IMR-90 (cell line): ENCODE measurements at regions not wholly inside any gene's neighbourhood (a gene's known extent, or its start where the extent isn't known, plus 50 kb on each side); places are given as distances from the start of the nearest gene placed in this dataset.
A peak's percentile ranks its signal among the peaks of the same experiment; 100 is the strongest.

ENCODE experiments used
- ATAC-seq: fragments of 200-7000 bp; cut with Tn5 transposase; 2 replicates; pipeline ENCODE4 v1.9.1; 2020; ENCODE audit warnings: low read depth, mild to moderate bottlenecking, moderate library complexity
- BruUV-seq: library from RNA; stranded (reverse); fragments of 400-500 nt; replicated peaks from 2 replicates; lab custom pipeline; 2021; lab: Mats Ljungman, UMichigan
- CTCF ChIA-PET: fragments of 300-600 bp; formaldehyde crosslinking; extraction: SDS; loops from one replicate; lab custom pipeline; 2021; ENCODE audit warnings: antibody characterized with exemption; lab: Yijun Ruan, JAX
- POLR2A ChIA-PET: fragments of 300-600 bp; sonication (Branson Sonifier 250); formaldehyde crosslinking; loops from one replicate; lab custom pipeline; 2022; ENCODE audit warnings: antibody characterized with exemption; ENCODE audit not compliant: unreplicated experiment; lab: Charles Lee
- DNase-seq: peaks from one replicate; pipeline ENCODE4 v3.0.0; 2013
- H2AFZ ChIP-seq: replicated peaks from 2 replicates; pipeline ENCODE3; 2013; ENCODE audit warnings: low read length, mild to moderate bottlenecking; ENCODE audit not compliant: poor library complexity
- H2AK5ac ChIP-seq: 2 replicates; pipeline ENCODE4 v1.6.1; 2013; ENCODE audit warnings: low read depth, low read length, inconsistent platforms
- H2AK9ac ChIP-seq: replicated peaks from 2 replicates; pipeline ENCODE3; 2013; ENCODE audit warnings: mild to moderate bottlenecking, low read depth, low read length, moderate library complexity; ENCODE audit not compliant: poor library complexity
- H2BK120ac ChIP-seq: 2 replicates; pipeline ENCODE4 v1.6.1; 2013; ENCODE audit warnings: low read depth, low read length, inconsistent platforms
- H2BK15ac ChIP-seq: 3 replicates; pipeline ENCODE4 v1.6.1; 2013; ENCODE audit warnings: low read depth, low read length, inconsistent platforms
- H2BK20ac ChIP-seq: 2 replicates; pipeline ENCODE4 v1.6.1; 2013; ENCODE audit warnings: low read depth, mild to moderate bottlenecking, inconsistent platforms, low read length, moderate library complexity
- H2BK5ac ChIP-seq: 2 replicates; pipeline ENCODE4 v1.6.1; 2013; ENCODE audit warnings: mild to moderate bottlenecking, low read depth, low read length, inconsistent platforms; ENCODE audit not compliant: poor library complexity, severe bottlenecking
- H3K14ac ChIP-seq: replicated peaks from 2 replicates; pipeline ENCODE4 v1.6.1; 2013; ENCODE audit warnings: low read depth, low read length, inconsistent platforms
- H3K18ac ChIP-seq: 2 replicates; pipeline ENCODE4 v1.6.1; 2013; ENCODE audit warnings: low read depth, low read length, control low read depth
- H3K23ac ChIP-seq: 2 replicates; pipeline ENCODE4 v1.6.1; 2013; ENCODE audit warnings: low read depth, low read length, inconsistent platforms
- H3K27ac ChIP-seq: 2 replicates; pipeline ENCODE4 v1.5.1; 2013; ENCODE audit warnings: mild to moderate bottlenecking, control low read depth, low read length; ENCODE audit not compliant: insufficient read depth
- H3K27me3 ChIP-seq: 2 replicates; pipeline ENCODE4 v1.6.1; 2013; ENCODE audit warnings: low read length; ENCODE audit not compliant: control insufficient read depth, insufficient read depth
- H3K36me3 ChIP-seq: 2 replicates; pipeline ENCODE4 v1.6.1; 2013; ENCODE audit warnings: low read length, mixed read lengths; ENCODE audit not compliant: control insufficient read depth, insufficient read depth
- H3K4ac ChIP-seq: 2 replicates; pipeline ENCODE4 v1.6.1; 2013; ENCODE audit warnings: low read depth, low read length, inconsistent platforms
- H3K4me1 ChIP-seq: 2 replicates; pipeline ENCODE4 v1.6.1; 2013; ENCODE audit warnings: low read length, mixed read lengths; ENCODE audit not compliant: control insufficient read depth, insufficient read depth
- H3K4me2 ChIP-seq: 2 replicates; pipeline ENCODE4 v1.6.1; 2013; ENCODE audit warnings: low read depth, mild to moderate bottlenecking, control low read depth, low read length, moderate library complexity
- H3K4me3 ChIP-seq: 2 replicates; pipeline ENCODE4 v1.5.1; 2013; ENCODE audit warnings: low read depth, mild to moderate bottlenecking, control low read depth, low read length, moderate library complexity; ENCODE audit not compliant: insufficient read depth
- H3K56ac ChIP-seq: 2 replicates; pipeline ENCODE4 v1.6.1; 2013; ENCODE audit warnings: low read length, inconsistent platforms; ENCODE audit not compliant: insufficient read depth; ENCODE audit errors: extremely low read depth
- H3K79me1 ChIP-seq, 2 experiments: 2 replicates each; pipeline ENCODE4 v1.6.1; 2013; ENCODE audit warnings: low read length in 2 of 2, inconsistent platforms in 1 of 2, low read depth in 1 of 2
- H3K9ac ChIP-seq: 2 replicates; pipeline ENCODE4 v1.6.1; 2013; ENCODE audit warnings: low read depth, low read length, control low read depth
- H3K9me1 ChIP-seq: 2 replicates; pipeline ENCODE4 v1.6.1; 2013; ENCODE audit warnings: low read length, inconsistent platforms; ENCODE audit not compliant: insufficient read depth
- H3K9me3 ChIP-seq: 2 replicates; pipeline ENCODE4 v1.6.1; 2013; ENCODE audit warnings: low read length; ENCODE audit not compliant: control insufficient read depth, insufficient read depth
- H4K20me1 ChIP-seq: 2 replicates; pipeline ENCODE4 v1.6.1; 2013; ENCODE audit warnings: low read length, inconsistent platforms; ENCODE audit not compliant: insufficient read depth
- H4K5ac ChIP-seq: 2 replicates; pipeline ENCODE4 v1.6.1; 2013; ENCODE audit warnings: mild to moderate bottlenecking, low read depth, low read length, control low read depth
- H4K8ac ChIP-seq, 2 experiments: 2 replicates each; pipeline ENCODE4 v1.6.1; 2013; ENCODE audit warnings: low read depth in 2 of 2, low read length in 2 of 2, control low read depth in 1 of 2, inconsistent platforms in 1 of 2
- H4K91ac ChIP-seq: 2 replicates; pipeline ENCODE4 v1.6.1; 2013; ENCODE audit warnings: low read depth, low read length, inconsistent platforms; ENCODE audit not compliant: insufficient read depth
- BHLHE40 ChIP-seq: fragments of 150-350 bp; IDR thresholded peaks from 2 replicates; pipeline ENCODE4 v1.6.1; 2016; ENCODE audit warnings: mild to moderate bottlenecking, low read depth, low read length
- FOS ChIP-seq: fragments of 150-350 bp; IDR thresholded peaks from 2 replicates; pipeline ENCODE4 v1.6.1; 2016; ENCODE audit warnings: low read depth, low read length
- MAZ ChIP-seq: IDR thresholded peaks from 2 replicates; pipeline ENCODE4 v1.6.1; 2012; ENCODE audit warnings: low read depth, mild to moderate bottlenecking, low read length, improper control_type of control experiment, moderate library complexity, borderline replicate concordance
- MXI1 ChIP-seq: IDR thresholded peaks from 2 replicates; pipeline ENCODE4 v1.6.1; 2012; ENCODE audit warnings: low read depth, mild to moderate bottlenecking, low read length, moderate library complexity, borderline replicate concordance
- NFE2L2 ChIP-seq: fragments of 150-350 bp; IDR thresholded peaks from 2 replicates; pipeline ENCODE4 v1.6.1; 2016; ENCODE audit warnings: low read depth, mild to moderate bottlenecking, low read length
- POLR2A ChIP-seq: IDR thresholded peaks from 2 replicates; pipeline ENCODE4 v1.6.1; 2012; ENCODE audit warnings: mild to moderate bottlenecking, low read depth, low read length
- RAD21 ChIP-seq: IDR thresholded peaks from 2 replicates; pipeline ENCODE4 v1.6.1; 2012; ENCODE audit warnings: low read length, improper control_type of control experiment
- RCOR1 ChIP-seq: IDR thresholded peaks from 2 replicates; pipeline ENCODE4 v1.6.1; 2012; ENCODE audit warnings: mild to moderate bottlenecking, low read length, improper control_type of control experiment; ENCODE audit not compliant: insufficient replicate concordance
- SMC3 ChIP-seq: fragments of 150-350 bp; IDR thresholded peaks from 2 replicates; pipeline ENCODE4 v1.6.1; 2016; ENCODE audit warnings: low read depth, mild to moderate bottlenecking, antibody characterized with exemption, low read length, moderate library complexity
- WGBS, 2 experiments: methylation state at CpG; one replicate each; pipeline versions ENCODE4 v1.1.5 to v1.1.7; 2013; ENCODE audit warnings: missing lambda C conversion rate in 2 of 2; ENCODE audit not compliant: insufficient read length in 1 of 2; ENCODE audit errors: extremely low coverage in 2 of 2; 5-methylcytosine and 5-hydroxymethylcytosine counted together
- dilution Hi-C: fragments of 300-500 bp; cut with HindIII; formaldehyde crosslinking; loops from one replicate; pipeline ENCODE4 v1.14.3; 2018; ENCODE audit warnings: low sequenced_read_pairs; ENCODE audit not compliant: unreplicated experiment
- in situ Hi-C: fragments of 300-500 bp; cut with MboI; formaldehyde crosslinking; loops from 3 replicates; pipeline ENCODE4 v1.14.3; 2019; ENCODE audit warnings: low sequenced_read_pairs, inconsistent platforms, mixed read lengths
- intact Hi-C: fragments of 100-400 bp; cut with micrococcal nuclease; formaldehyde crosslinking; loops from 2 replicates; pipeline ENCODE4 v1.10.0; 2022
- TF ChIP-seq, protein P1 (sequence below): fragments of 150-350 bp; IDR thresholded peaks from 2 replicates; pipeline ENCODE4 v1.6.1; 2016; ENCODE audit warnings: low read depth, mild to moderate bottlenecking, low read length, moderate library complexity, borderline replicate concordance
- TF ChIP-seq, protein P2 (sequence below): fragments of 150-350 bp; IDR thresholded peaks from 2 replicates; pipeline ENCODE4 v1.6.1; 2017; ENCODE audit warnings: mild to moderate bottlenecking, antibody characterized with exemption, low read length, low read depth

DNA sequence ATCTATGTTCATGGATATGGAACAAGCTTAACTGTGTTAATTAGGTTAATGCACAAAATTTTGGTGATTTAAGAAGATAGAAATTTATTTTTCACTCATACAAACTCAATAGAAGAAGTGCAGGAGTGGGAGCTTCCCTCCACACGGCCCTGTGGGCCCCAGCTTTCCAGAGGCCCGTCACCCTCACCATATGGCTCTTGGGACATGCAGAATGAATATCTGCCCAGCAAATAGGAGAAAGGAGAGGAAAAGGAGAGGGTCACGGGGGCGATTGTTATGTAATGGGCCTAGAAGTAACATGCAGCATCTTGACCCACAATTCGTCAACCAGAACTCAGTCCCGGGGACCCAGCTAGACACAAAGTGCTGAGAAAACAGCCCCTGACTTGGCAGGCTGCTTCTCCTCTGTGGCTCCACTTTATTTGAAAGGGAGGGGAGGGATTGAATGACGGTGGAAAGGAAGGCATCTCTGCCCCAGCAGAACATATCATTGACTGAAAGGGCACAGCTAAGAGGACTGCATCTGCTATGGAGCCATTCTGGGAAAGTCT is 648.2 kb upstream of the ID2 start:
- no peak overlapping the region for H4K5ac ChIP-seq
- no peak overlapping the region for H3K23ac ChIP-seq
- no peak for DNase-seq
- POLR2A ChIA-PET = no interaction called here
- H2BK20ac ChIP-seq = no peak overlapping the region
- no peaks in the 10 kb centered on the region for H3K9me3 ChIP-seq
- no peaks in the 10 kb centered on the region for H3K36me3 ChIP-seq
- no peaks in the 10 kb centered on the region for H3K9me1 ChIP-seq
- in situ Hi-C loops (no loop called here), dilution Hi-C loops (no loop called here), intact Hi-C loops (no loop called here)
- no peak overlapping the region for H3K14ac ChIP-seq
- H3K56ac ChIP-seq = no peak overlapping the region
- H2AFZ ChIP-seq = peak overlapping the region; percentile 26
- no peaks in the 10 kb centered on the region; the same call in 1 of the 2 replicates for H3K27me3 ChIP-seq
- no peaks in the 10 kb centered on the region for H4K20me1 ChIP-seq
- CTCF ChIA-PET = no interaction called here
- no peak overlapping the region for H2BK15ac ChIP-seq
- no peak overlapping the region for H3K27ac ChIP-seq
- H2BK5ac ChIP-seq = no peak overlapping the region
- H3K4me2 ChIP-seq = no peak overlapping the region
- no peak overlapping the region for H3K9ac ChIP-seq
- H4K91ac ChIP-seq = no peak overlapping the region
- H3K4me3 ChIP-seq = no peak overlapping the region
- TF ChIP-seq RAD21 (no peak), MAZ (no peak), RCOR1 (no peak), MXI1 (no peak), NFE2L2 (no peak), POLR2A (no peak), SMC3 (no peak), BHLHE40 (no peak), FOS (no peak)
- TF ChIP-seq, protein P1, sequence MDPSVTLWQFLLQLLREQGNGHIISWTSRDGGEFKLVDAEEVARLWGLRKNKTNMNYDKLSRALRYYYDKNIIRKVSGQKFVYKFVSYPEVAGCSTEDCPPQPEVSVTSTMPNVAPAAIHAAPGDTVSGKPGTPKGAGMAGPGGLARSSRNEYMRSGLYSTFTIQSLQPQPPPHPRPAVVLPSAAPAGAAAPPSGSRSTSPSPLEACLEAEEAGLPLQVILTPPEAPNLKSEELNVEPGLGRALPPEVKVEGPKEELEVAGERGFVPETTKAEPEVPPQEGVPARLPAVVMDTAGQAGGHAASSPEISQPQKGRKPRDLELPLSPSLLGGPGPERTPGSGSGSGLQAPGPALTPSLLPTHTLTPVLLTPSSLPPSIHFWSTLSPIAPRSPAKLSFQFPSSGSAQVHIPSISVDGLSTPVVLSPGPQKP = no peak
- TF ChIP-seq, protein P2, sequence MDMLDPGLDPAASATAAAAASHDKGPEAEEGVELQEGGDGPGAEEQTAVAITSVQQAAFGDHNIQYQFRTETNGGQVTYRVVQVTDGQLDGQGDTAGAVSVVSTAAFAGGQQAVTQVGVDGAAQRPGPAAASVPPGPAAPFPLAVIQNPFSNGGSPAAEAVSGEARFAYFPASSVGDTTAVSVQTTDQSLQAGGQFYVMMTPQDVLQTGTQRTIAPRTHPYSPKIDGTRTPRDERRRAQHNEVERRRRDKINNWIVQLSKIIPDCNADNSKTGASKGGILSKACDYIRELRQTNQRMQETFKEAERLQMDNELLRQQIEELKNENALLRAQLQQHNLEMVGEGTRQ = no peak
- H2AK9ac ChIP-seq = peak overlapping the region; percentile 57
- no peak overlapping the region for H2AK5ac ChIP-seq
- no peak overlapping the region for H3K4ac ChIP-seq
- no peak overlapping the region for H3K18ac ChIP-seq
- BruUV-seq = no TSS peak
- H3K4me1 ChIP-seq = no peaks in the 10 kb centered on the region
- ATAC-seq = no peak
- H4K8ac ChIP-seq = no peak overlapping the region
- H2BK120ac ChIP-seq = no peak overlapping the region
- 75% methylated on average over 2 of the region's 7 CpGs; no CpG with 5 or more reads in 1 of the 2 experiments for WGBS, 2 experiments
- H3K79me1 ChIP-seq = no peaks in the 10 kb centered on the region
